HG02798 (cell line): ENCODE measurements at regions not wholly inside any gene's neighbourhood (a gene's known extent, or its start where the extent isn't known, plus 50 kb on each side); places are given as distances from the start of the nearest gene placed in this dataset.
"Not testable (repeated sequence)": the region's sequence is repeated elsewhere in the genome, so short reads cannot be mapped to it uniquely, and the experiment has no call there.

Experiments used
- ATAC-seq: cut with Tn5 transposase; IDR thresholded peaks from one replicate; pipeline ENCODE4 v1.9.1; 2021; ENCODE audit warnings: mild to moderate bottlenecking; ENCODE audit not compliant: unreplicated experiment, poor library complexity

DNA sequence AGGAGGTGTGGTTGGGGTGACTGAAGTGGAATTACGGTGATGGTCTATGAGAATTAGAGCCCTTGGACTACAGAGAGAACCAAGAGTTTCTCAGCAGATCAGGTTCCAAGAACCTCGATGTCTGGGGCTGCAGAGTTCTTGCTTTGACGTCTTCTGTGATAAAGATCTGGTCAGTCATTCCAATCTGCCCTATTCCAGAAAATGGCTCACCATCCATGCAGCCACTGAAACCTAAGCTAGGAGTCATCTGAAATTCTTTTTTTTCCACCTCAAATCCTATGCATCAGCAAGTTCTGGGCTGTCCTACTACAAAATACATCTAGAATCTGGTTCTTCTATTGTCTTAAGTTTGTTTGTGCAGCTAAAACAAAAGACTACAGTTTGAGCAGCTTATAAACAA is 254.4 kb upstream of the PGRMC2 start:
- no peak for ATAC-seq

DNA sequence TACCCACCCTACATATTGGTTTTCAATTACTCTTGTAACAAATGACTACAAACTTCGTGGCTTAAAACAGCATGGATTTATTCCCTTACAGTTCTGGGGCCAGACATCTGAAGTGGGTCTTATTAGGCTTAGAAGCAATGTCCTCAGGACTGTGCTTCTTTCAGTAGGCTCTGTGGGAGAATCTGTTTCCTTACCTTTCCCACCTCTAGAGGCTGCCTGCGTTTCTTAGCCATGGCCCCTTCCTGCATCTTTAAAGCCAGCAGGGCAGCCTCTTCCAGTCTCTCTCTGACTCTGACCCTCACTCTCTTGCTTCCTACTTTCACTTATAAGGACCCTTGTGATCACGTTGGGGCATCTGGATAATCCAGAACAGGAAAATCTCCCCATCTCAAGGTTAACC is 252.5 kb upstream of the PGRMC2 start:
- ATAC-seq: no peak

DNA sequence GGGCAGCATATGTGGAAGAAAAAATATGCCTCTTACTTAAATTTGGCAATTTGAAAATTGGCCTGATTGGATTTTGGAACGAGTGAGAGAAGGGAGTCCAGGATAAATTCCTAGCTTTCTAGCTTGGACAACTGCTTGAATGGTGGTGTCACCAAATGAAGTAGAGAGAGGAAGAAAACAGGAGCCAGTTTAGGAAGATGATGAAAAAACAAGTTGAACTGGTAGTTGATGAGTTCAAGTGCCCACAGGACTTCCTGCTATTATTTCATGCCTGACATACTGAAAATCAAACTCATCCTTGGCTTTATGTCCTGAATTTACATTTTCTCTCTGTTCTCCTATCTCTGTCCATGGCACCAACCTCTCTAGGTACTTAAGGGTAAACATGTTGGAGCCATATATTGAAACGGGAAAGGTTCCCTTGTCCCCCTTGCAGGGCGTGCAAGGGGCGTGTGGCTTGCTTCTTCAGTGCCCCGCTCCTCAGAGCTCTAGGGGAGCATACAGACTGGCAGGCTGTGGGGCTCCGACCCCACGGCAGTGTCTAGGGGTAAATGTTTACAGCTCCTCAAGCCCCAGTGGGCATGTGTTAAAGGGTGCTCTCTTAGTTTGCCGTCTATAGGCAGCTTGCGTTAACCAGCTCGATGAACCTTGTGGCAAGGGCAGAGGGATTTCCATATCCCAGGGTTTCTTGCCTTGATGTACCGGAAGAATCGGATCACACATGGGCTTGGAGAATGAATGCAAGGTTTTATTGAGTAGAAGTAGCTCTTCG is 250.7 kb upstream of the PGRMC2 start:
- ATAC-seq: no peak

DNA sequence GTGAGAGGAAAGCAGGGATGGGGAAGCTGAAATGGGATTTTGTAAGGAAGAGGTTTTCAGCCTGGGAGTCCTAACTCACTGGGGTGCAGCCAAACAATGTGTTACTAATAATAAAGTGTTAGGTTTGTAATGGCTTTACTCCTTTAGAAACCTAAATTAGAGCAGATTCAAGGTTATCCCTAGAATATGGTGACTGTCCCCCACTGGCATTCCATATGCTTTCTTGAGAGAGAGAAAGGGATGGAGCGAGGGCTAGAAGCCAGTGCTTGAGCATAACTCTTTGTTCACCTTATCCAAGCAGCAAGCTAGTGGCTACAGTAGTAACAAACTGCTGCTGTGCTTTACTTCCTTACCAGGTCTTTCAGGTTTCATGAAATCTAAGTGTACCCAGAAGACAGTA is 249.1 kb upstream of the PGRMC2 start:
- no peak for ATAC-seq

DNA sequence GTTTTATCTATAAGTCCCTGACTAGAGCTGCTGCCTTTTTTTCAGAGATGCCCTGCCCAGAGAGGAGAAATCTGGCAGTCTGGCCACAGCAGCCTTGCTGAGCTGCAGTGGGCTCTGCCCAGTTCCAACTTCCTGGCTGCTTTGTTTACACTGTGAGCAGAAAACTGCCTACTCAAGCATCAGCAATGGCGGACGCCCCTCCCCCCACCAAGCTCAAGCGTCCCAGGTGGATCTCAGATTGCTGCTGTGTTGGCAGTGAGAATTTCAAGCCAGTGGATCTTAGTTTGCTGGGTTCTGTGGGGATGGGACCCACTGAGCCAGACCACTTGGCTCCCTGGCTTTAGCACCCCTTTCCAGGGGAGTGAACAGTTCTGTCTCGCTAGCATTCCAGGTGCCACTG is 247.9 kb upstream of the PGRMC2 start:
- ATAC-seq: not testable (repeated sequence)

DNA sequence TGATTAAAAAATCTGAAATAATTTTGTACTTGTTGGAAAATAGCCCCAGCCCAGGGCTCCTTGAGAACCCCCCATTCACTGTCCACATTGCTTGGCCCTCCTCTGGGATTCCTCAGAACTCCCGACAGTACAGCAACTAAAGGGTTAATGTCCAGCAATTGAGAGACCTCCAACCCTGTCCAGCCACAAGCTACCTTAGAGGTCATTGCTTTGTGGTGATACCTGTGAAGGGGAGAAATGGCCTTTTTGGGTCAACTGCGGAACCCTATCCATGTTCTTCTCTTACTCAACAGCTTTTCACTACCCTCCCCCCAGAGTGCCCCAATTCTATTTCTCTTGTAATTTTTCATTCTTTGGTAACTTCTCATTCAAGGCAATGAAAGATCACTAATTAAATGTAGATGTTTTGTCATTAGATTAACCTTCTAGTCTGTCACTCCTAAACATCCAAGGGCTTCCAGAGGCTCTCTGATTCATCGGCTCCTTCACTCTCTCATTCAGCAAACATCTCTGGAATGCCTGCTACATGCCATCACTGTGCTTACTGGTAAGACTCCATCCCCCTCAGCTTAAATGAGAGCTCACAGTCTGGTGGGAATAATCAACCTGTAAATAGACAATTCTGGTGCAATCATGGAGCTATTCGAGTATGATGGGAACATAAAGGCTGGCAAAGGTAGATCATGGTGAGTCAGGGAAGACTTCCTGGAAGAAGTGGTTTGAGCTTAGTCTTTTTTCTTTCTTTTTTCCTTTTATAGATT is 241.4 kb upstream of the PGRMC2 start:
- no peak for ATAC-seq

DNA sequence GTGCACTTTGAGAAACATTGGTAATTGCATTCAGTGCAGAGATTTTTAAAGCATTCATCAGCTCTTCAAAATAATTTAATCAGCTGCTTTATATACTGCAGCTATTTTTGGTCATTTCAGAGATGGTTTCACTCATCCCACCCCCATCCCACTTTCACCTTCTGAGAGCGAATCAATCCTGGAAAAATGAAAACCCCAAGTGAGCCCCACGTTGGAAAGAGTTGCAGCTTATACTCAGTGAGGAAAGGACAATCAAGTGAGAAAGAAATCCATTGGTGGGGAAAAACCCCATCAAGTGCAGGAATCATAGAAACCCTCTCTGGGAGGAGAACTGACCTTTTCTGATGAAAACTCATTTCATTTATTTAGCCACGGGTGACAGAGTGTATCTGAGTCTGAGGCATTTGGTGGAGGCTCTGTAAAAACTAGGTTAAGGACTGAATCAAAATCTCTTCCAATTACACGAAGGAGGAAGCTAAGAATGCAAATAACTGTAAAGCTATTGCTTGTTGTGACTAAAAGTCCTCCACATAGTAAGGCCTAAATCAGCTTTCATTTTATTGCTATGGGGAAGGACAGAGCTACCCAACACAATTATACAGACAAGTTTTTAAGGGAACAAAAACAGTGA is 240.4 kb upstream of the PGRMC2 start:
- ATAC-seq: no peak

DNA sequence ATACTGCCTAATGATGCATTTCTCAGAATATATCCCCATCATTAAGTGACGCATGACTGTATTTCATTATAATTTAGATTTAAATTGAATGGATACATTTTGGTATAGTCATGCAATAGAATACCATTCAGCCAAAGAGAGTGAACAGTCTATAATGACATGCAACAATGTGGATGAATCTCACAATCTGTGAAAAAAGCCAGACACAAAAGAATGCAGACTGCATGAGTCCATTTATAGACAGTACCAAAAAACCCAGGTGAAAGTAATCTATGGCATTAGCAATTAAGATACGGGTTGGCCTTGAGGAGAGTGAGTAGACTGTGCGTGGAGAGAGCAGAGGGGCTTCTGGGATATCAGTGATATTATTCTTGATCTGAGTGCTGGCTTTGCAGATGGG is 239.7 kb upstream of the PGRMC2 start:
- ATAC-seq: no peak

DNA sequence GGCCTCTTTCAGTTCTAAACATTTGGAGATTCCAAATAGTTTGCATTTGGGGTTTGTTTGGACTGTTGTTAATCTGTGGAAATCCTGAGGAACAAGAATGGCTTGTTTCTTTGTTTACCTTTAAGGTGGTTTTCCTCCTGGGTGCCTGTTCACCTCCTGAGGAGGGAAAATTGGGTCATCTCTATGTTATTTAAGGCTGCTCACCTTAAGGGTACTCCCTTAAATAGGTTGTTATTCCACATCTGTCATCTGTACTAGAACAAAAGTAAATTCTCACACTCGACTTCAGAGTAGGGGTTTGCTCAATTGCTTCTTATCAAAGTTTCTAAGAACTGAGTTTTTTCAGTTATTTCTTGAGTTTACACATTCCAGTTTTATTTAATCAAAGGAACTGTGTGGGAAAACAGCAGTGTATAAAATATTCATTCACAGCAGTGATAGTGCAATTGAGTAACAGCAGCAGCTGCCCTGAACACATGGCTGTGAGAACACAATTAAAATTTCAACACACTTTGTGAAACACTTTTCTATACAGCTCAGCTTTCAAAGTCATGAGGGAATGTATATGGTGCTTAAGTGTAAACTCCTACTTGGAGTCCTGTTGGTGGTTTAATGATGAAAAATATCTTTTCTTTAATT is 238.5 kb upstream of the PGRMC2 start:
- ATAC-seq: no peak

DNA sequence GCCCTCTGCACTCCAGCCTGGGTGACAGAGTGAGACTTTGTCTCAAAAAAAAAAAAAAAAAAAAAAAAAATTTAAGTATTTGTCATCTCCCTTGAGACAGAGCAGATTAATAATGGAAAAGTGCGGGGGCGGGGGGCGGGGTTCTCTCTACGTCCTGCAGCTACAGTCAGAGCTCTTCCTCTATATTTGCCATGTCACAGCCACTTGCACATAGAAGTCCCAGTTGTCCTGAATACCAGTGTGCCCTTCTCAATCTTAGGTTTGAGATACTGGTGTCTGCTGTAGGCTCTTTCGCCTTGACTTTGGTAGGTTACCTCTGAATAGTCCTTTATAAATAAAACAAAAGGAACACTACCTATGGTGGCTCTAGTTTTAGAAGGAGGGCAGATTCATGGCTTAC is 237.8 kb upstream of the PGRMC2 start:
- ATAC-seq: peak; percentile 34

DNA sequence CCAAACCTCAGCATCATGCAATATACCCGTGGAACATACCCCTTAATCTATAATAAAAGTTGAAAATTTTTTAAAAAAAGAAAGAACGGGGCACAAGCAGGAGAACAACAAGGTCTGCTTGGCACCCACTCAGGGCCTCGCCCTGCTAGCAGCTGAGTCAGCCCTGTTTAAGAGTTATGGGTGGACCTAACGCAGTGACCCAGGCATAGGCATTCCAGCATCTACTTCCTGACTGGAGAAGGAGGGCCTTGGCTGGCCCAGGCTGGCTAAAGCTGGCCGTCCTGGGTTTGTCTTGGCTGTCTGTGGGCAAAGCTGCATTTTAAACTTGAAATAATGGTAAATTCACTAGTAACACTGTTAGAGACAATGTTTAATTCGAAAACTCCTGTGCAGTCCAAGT is 236.7 kb upstream of the PGRMC2 start:
- no peak for ATAC-seq

DNA sequence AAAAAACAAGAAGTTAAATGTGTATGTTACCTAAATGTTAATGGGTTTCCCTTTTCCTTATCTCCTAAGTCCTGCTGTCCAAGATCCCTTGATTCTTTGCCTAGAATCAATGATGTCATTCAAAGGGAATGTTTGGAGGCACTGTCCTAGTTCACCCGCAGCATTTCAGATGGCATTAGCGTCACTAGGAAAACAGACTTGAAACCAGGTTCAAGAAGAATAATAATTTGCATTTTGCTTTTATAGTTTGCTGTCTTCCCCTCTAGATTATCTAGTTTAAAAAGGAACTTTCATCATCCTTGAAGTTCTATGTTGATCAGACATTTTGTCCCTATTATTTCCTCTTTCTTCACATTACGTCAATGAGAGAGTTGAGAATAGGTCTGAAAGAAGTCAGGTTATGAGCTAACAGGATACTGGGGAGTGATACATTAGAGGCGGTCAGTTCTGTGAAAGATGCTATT is 234.1 kb upstream of the PGRMC2 start:
- ATAC-seq: no peak

DNA sequence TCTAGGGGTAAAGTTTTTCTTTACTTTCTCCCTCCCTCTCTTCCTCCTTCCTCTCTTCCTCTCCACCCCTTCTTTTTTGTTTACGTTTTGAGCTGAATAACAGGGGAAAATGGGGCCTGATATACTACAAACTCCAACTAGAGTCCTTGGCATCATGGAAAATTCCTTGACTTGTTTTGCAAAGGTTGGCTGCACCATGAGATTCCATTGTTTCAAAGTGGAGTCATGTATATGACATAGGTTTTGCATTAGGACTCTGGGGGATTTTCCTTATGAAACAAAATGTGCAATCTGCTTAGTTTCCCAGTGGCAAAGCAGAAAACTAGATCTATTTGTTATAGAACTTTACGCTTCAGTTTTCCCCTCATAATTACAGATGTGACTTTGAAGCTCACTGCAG is 233.5 kb upstream of the PGRMC2 start:
- no peak for ATAC-seq

DNA sequence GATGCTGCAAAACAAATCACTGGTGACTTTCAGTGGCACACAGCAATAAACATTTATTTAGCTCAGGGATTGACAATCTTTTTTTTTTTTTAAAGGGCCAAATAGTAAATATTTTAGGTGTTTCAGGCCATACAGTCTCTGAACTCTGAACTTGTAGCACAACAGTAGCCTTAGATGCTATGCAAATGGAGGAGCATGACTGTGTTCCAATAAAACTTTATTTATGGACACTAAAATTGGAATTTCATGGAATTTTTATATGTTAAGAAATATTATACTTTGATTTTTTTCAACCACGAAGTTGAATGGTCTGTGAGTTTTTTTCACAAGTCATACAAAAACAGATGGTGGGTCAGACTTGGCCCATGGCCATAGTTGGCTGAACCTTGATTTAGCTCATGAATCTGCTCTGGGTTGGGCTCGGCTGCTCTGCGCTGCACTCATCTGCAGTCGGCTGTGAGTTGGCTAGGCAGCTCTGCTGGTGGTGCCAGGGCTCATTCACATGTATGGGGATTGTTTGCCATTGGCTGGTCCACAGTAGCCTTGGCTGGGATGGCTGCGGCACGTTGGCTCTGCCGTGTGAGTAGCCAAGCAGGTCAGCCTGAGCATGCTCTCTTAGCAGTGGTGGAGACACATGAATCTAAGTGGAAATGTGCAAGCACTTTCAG is 231.7 kb upstream of the PGRMC2 start:
- ATAC-seq: no peak

DNA sequence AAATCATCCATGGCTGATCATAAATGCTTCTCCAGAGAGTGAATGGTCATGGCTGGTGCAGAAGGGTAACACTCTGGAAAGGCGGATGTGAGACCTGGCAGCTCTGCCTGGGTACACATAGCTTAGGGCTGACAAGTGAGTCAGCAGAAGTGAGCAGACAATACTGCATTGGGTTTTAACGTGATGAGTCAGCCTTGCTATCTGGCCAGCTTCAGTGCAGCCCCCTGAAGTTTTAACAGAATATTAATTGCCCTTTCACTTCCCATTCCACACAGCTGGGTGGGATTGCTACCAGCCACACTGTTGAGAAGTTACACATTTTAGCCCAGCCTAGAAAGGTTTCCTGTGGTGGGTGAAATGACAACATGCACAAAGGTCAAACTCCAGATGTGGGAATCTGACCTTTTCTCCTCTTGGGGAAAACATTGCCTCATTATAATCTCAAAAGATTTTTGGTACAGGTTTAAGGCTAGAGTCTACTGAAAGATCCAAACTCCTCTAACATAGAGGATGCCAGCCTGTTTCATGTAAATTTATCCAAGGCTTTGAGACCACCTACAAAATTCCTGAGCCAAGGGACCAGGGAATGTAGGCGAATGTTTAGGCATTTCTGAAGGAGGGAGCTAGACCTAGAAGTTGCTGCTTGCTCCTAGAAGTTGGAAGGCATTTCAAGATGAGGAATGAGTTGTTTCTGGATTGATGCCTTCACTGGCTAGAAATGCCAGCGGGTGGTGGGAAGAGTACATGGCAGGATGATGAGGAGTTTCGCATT is 230.3 kb upstream of the PGRMC2 start:
- peak; percentile 94 for ATAC-seq

DNA sequence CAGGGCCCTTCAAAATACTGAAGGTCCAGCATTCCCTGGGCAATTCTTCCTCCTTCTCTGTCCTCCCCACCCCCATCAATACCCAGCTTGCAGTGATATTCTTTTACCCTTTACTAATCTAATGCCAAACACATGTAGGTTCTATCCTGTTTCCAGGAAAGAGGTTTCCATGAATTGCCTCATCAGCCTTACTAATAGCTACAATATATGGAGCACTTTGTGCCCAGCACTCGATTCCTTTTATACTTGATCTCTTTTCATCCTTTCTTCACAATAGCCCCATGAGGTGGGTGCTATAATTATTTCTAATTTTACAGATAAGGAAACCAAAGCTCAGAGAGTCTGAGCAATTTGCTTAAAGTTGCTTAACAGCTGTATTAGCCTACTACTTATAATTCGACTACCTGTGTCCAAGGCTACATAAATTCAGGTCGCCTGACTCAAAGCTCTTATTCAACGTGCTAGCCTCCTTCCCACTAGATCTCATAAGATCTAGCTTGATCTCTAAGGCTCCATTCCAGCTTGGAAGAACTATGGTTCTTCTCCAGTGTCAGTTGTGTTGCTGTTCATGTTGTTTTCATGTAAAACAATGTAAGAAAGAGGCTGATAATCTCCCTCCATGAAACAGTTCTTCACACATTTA is 229.6 kb upstream of the PGRMC2 start:
- no peak for ATAC-seq

DNA sequence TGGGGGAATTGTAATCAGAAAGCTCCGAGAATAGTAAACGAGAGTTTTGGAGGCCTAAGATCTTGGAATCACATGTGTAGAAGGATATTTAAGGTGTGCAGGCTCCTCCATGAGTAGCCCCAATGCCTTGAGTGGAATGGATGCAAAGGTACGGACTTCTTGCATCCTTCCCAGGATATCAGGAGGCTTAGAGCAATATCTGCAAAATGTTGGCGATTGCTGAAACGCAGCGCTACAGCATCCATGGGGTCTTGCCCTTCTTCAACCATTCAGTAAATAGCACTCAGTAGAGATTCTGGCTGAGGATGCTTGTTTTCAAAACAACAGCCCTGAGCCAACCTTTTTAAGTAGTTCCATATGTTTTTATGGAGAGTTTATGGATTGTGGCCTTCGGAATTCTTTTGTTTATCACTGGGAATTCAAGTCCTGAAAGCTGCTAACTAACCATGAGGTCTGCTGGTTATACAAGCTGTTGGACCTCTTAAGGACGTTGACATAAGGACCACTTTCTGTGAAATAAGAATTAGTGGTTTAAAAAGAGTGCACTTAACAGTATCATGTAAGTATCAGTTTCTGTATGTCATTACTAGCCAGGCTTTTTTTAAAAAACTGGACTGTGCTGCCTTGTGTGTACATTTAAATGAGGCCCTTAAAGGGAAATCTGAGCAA is 228.8 kb upstream of the PGRMC2 start:
- peak; percentile 50 for ATAC-seq

DNA sequence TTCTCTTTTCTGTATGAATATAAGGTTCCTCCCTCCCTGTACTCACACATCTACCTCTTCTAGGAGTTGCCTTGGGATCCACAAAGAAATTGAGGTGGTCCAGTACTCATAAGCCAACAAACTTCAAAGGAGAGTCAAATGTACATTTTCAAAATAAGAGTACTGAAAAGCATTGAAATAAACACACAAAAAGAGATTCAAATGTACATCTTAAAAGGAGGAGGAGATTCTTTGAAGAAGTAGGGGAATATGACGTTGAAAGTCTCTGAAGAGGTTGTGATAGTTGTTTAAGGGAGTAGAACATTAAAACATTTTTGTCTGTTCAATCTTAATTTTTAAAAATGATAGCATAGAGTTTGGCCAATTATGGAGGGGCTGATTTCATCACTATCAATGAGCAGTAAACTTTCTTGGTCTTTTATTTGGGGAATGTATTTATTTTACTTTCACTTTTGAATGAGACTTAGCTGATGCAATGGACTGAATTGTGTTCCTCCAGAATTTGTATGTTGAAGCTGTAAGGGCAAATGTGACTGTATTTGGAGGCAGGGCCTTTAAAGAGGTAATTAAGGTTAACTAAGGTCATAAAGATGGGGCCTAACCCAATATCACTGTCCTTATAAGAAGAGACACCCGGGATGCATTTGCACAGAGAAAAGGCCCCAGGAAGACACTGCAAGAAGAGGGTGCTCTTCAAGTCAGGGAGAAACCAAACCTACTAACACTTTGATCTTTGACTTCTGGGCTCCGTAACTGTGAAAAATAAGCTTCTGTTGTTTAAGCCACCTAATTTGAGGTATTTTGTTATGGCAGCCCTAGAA is 226.3 kb upstream of the PGRMC2 start:
- no peak for ATAC-seq
